Smooth muscle cell (in vitro differentiated cells): ENCODE measurements at regions not wholly inside any gene's neighbourhood (a gene's known extent, or its start where the extent isn't known, plus 50 kb on each side); places are given as distances from the start of the nearest gene placed in this dataset.

ENCODE experiments used
- DNase-seq: peaks from one replicate; lab custom pipeline; 2025; ENCODE audit not compliant: unreplicated experiment; lab: John Stamatoyannopoulos, UW
- H2AFZ ChIP-seq: fragments of 200-600 bp; sonication (generic); 2 replicates; pipeline ENCODE4 v1.6.0; 2016; ENCODE audit warnings: antibody characterized with exemption, low read depth, mild to moderate bottlenecking
- H3F3A ChIP-seq: fragments of 200-600 bp; sonication (generic); 2 replicates; pipeline ENCODE4 v1.6.0; 2017; ENCODE audit warnings: antibody characterized with exemption, low read depth
- H3K27ac ChIP-seq: fragments of 200-600 bp; sonication (generic); 2 replicates; pipeline ENCODE4 v1.5.1; 2016; ENCODE audit warnings: low read depth, mild to moderate bottlenecking
- H3K27me3 ChIP-seq: fragments of 200-600 bp; sonication (generic); 2 replicates; pipeline ENCODE4 v1.6.1; 2016; ENCODE audit warnings: low read depth, mild to moderate bottlenecking
- H3K36me3 ChIP-seq: fragments of 200-600 bp; sonication (generic); 2 replicates; pipeline ENCODE4 v1.5.1; 2016; ENCODE audit warnings: low read depth
- H3K4me1 ChIP-seq: fragments of 200-600 bp; sonication (generic); 2 replicates; pipeline ENCODE4 v1.5.1; 2016; ENCODE audit warnings: low read depth
- H3K4me2 ChIP-seq: fragments of 200-600 bp; sonication (generic); 2 replicates; pipeline ENCODE4 v1.6.0; 2016; ENCODE audit warnings: mild to moderate bottlenecking
- H3K4me3 ChIP-seq: fragments of 200-600 bp; sonication (generic); 2 replicates; pipeline ENCODE4 v1.5.1; 2016; ENCODE audit warnings: mild to moderate bottlenecking
- H3K79me2 ChIP-seq: fragments of 200-600 bp; sonication (generic); 2 replicates; pipeline ENCODE4 v1.6.0; 2016; ENCODE audit warnings: low read depth, mild to moderate bottlenecking
- H3K9ac ChIP-seq: fragments of 200-600 bp; sonication (generic); 2 replicates; pipeline ENCODE4 v1.6.0; 2016; ENCODE audit warnings: low read depth
- H3K9me3 ChIP-seq: fragments of 200-600 bp; sonication (generic); replicated peaks from 2 replicates; pipeline ENCODE4 v1.5.1; 2016; ENCODE audit warnings: low read depth
- H4K20me1 ChIP-seq: fragments of 200-600 bp; sonication (generic); 2 replicates; pipeline ENCODE4 v1.6.0; 2016; ENCODE audit warnings: low read depth
- WGBS: methylation state at CpG from one replicate; pipeline ENCODE4 v1.1.7; 2016; ENCODE audit warnings: low lambda C conversion rate; 5-methylcytosine and 5-hydroxymethylcytosine counted together
- TF ChIP-seq, protein P1 (sequence below): fragments of 200-600 bp; sonication (generic); IDR thresholded peaks from 2 replicates; pipeline ENCODE4 v1.5.1; 2017; ENCODE audit warnings: borderline replicate concordance, mild to moderate bottlenecking, antibody characterized with exemption; ENCODE audit not compliant: insufficient read depth, poor library complexity, severe bottlenecking

DNA sequence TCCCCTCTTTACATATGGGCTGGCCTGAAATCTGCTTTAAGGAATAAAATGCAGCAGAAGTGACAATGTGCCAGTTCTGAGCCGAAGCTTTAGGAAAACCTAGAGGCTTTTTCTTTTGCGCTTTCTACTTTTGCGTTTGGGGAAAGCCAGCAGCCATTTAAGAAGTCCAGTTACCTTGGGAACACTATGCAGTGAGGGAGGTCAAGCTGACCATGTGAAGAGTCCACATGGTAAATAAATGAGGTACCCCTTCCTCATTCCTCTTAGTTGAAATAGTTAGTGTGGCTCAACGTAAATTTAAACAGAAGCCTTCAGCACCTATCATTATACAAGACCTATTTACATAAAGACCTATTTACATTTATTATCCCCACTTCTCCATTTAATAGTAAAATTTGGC lies 78.5 kb downstream of the TFPI2 start:
- Histone ChIP-seq H4K20me1 (no peaks in the 10 kb centered on the region), H3K9me3 (no peaks in the 10 kb centered on the region), H3K79me2 (no peaks in the 10 kb centered on the region), H3K4me1 (peaks cover under 1% of the 10 kb centered on the region), H3K9ac (no peak overlapping the region), H3K27me3 (no peaks in the 10 kb centered on the region), H3K4me3 (no peak overlapping the region), H3K36me3 (no peaks in the 10 kb centered on the region), H3F3A (no peaks in the 10 kb centered on the region), H3K27ac (no peak overlapping the region), H2AFZ (no peak overlapping the region), H3K4me2 (no peak overlapping the region)
- DNase-seq = no peak
- WGBS = 95% methylated on average over 4 of the region's 4 CpGs
- TF ChIP-seq, protein P1, sequence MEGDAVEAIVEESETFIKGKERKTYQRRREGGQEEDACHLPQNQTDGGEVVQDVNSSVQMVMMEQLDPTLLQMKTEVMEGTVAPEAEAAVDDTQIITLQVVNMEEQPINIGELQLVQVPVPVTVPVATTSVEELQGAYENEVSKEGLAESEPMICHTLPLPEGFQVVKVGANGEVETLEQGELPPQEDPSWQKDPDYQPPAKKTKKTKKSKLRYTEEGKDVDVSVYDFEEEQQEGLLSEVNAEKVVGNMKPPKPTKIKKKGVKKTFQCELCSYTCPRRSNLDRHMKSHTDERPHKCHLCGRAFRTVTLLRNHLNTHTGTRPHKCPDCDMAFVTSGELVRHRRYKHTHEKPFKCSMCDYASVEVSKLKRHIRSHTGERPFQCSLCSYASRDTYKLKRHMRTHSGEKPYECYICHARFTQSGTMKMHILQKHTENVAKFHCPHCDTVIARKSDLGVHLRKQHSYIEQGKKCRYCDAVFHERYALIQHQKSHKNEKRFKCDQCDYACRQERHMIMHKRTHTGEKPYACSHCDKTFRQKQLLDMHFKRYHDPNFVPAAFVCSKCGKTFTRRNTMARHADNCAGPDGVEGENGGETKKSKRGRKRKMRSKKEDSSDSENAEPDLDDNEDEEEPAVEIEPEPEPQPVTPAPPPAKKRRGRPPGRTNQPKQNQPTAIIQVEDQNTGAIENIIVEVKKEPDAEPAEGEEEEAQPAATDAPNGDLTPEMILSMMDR = no peak

DNA sequence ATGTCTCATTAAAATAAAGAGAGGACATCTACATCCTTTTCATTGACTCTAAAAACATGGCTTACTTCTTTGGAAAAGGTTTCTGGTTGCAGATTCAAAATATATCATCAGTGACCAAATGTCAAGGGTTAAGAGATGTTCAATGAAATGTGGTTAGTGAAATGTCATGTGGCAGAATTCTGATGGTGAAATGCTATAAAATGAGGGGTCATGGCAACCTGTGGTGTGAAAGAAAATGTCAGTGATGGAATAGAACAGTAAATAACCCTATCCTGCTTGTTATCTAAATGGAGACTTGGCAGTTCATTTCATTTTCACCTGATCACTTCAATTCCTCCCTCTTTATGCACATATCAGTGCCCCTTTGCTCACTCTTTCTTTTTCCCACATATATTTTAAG lies 79.4 kb downstream of the TFPI2 start:
- H2AFZ ChIP-seq = no peak overlapping the region
- no peaks in the 10 kb centered on the region for H3K36me3 ChIP-seq
- no peaks in the 10 kb centered on the region for H3K9me3 ChIP-seq
- no peak overlapping the region for H3K9ac ChIP-seq
- TF ChIP-seq, protein P1 = no peak
- no peak overlapping the region for H3K4me2 ChIP-seq
- H3K27ac ChIP-seq = no peak overlapping the region
- H3K4me1 ChIP-seq = no peaks in the 10 kb centered on the region
- H3K4me3 ChIP-seq = no peak overlapping the region
- no peak for DNase-seq
- no peaks in the 10 kb centered on the region for H4K20me1 ChIP-seq
- H3K79me2 ChIP-seq = no peaks in the 10 kb centered on the region
- no peaks in the 10 kb centered on the region for H3K27me3 ChIP-seq
- no peaks in the 10 kb centered on the region for H3F3A ChIP-seq

DNA sequence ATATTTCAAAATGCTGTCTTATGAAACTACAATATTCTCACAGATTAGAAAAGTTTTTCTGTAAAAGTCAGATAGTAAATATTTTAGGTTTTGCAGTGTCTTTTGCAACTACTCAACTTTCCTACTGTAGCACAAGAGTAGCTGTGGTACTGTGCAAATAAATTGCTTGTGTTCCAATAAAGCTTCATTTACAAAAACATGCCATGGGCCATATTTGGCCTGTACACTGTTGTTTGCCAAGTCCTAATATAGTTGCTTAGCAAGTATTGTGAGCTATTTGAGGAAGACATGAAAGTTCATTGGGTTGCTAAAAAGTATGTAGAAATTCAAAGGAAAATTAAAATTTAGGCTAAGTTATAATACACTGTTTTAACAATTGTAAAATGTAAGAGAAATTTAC lies 80.0 kb downstream of the TFPI2 start:
- Histone ChIP-seq H4K20me1 (no peaks in the 10 kb centered on the region), H3K4me2 (no peak overlapping the region), H3K36me3 (no peaks in the 10 kb centered on the region), H3K4me1 (no peaks in the 10 kb centered on the region), H2AFZ (no peak overlapping the region), H3K79me2 (no peaks in the 10 kb centered on the region), H3K4me3 (no peak overlapping the region), H3K9me3 (no peaks in the 10 kb centered on the region), H3K9ac (no peak overlapping the region), H3K27me3 (no peaks in the 10 kb centered on the region), H3F3A (no peaks in the 10 kb centered on the region), H3K27ac (no peak overlapping the region)
- no peak for DNase-seq
- TF ChIP-seq, protein P1 = no peak

DNA sequence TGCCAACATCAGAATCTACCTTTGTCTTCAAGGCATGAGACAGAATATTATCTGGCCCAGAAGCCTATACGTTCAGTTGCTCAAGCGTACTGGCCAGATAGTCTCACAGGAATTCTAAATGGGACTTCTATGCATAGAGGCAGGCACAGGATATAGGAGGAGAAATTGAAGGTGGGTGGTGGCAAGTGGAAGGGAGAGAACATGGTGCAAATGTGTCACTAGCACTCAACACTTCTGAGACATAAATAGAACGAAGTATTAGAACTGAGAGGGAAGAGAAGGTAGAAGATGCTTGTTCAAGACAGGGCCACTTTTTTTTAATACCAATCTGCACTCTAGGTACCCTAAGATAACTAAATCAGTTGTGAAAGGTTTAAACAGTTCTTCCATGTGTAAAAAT lies 85.8 kb downstream of the TFPI2 start:
- H3K4me1 ChIP-seq = no peaks in the 10 kb centered on the region
- no peak overlapping the region for H3K4me3 ChIP-seq
- WGBS = 93% methylated on average over 3 of the region's 3 CpGs
- no peaks in the 10 kb centered on the region for H3K36me3 ChIP-seq
- no peak for DNase-seq
- H3K4me2 ChIP-seq = no peak overlapping the region
- no peaks in the 10 kb centered on the region for H3K79me2 ChIP-seq
- no peak overlapping the region for H2AFZ ChIP-seq
- H3K9me3 ChIP-seq = no peaks in the 10 kb centered on the region
- H4K20me1 ChIP-seq = no peaks in the 10 kb centered on the region
- H3K9ac ChIP-seq = no peak overlapping the region
- TF ChIP-seq, protein P1 = no peak
- H3F3A ChIP-seq = no peaks in the 10 kb centered on the region
- H3K27ac ChIP-seq = no peak overlapping the region
- no peaks in the 10 kb centered on the region for H3K27me3 ChIP-seq
